Pulmonary artery endothelial cell (primary cell): ENCODE measurements at regions not wholly inside any gene's neighbourhood (a gene's known extent, or its start where the extent isn't known, plus 50 kb on each side); places are given as distances from the start of the nearest gene placed in this dataset.
"Not testable (repeated sequence)": the region's sequence is repeated elsewhere in the genome, so short reads cannot be mapped to it uniquely, and the experiment has no call there.

Experiments
- DNase-seq: peaks from one replicate; pipeline ENCODE4 v3.0.0-alpha.2; 2011; ENCODE audit warnings: low read depth, low spot score

- DNase-seq, result no peak
These were observed 906.9 kb upstream of the TMEFF2 start for GRCh38 chr2:193101591-193101990.

- DNase-seq, result no peak
These were observed 893.3 kb upstream of the TMEFF2 start for GRCh38 chr2:193088026-193088425.

- no peak for DNase-seq
These were observed 882.3 kb upstream of the TMEFF2 start for GRCh38 chr2:193076995-193077394.

GRCh38 chr2:193074933-193075332, 880.2 kb upstream of the TMEFF2 start:
- no peak for DNase-seq

GRCh38 chr2:193072647-193073046, 877.9 kb upstream of the TMEFF2 start:
- no peak for DNase-seq

GRCh38 chr2:193025556-193025955, 830.8 kb upstream of the TMEFF2 start:
- not testable (repeated sequence) for DNase-seq

GRCh38 chr2:193024791-193025190, 830.1 kb upstream of the TMEFF2 start:
- no peak for DNase-seq

GRCh38 chr2:193011870-193012269, 817.1 kb upstream of the TMEFF2 start:
- no peak for DNase-seq

- no peak for DNase-seq
These were observed 798.3 kb upstream of the TMEFF2 start for GRCh38 chr2:192993059-192993458.

GRCh38 chr2:192983173-192983572, 788.4 kb upstream of the TMEFF2 start:
- no peak for DNase-seq

- no peak for DNase-seq
These were observed 783.7 kb upstream of the TMEFF2 start for GRCh38 chr2:192978395-192978794.

- no peak for DNase-seq
These were observed 777.2 kb upstream of the TMEFF2 start for GRCh38 chr2:192971981-192972380.

GRCh38 chr2:192969055-192969454, 774.3 kb upstream of the TMEFF2 start:
- no peak for DNase-seq

GRCh38 chr2:192960945-192961344, 766.2 kb upstream of the TMEFF2 start:
- no peak for DNase-seq

GRCh38 chr2:192958615-192959014, 763.9 kb upstream of the TMEFF2 start:
- not testable (repeated sequence) for DNase-seq

GRCh38 chr2:192957425-192957824, 762.7 kb upstream of the TMEFF2 start:
- no peak for DNase-seq

GRCh38 chr2:192953116-192953515, 758.4 kb upstream of the TMEFF2 start:
- no peak for DNase-seq

GRCh38 chr2:192952245-192952644, 757.5 kb upstream of the TMEFF2 start:
- DNase-seq, result no peak

- DNase-seq, result no peak
These were observed 753.6 kb upstream of the TMEFF2 start for GRCh38 chr2:192948316-192948715.

- no peak for DNase-seq
These were observed 752.6 kb upstream of the TMEFF2 start for GRCh38 chr2:192947352-192947751.

GRCh38 chr2:192940767-192941166, 746.0 kb upstream of the TMEFF2 start:
- no peak for DNase-seq

GRCh38 chr2:192932376-192932775, 737.6 kb upstream of the TMEFF2 start:
- DNase-seq, result no peak

GRCh38 chr2:192921631-192922030, 726.9 kb upstream of the TMEFF2 start:
- DNase-seq, result not testable (repeated sequence)

GRCh38 chr2:192901446-192901845, 706.7 kb upstream of the TMEFF2 start:
- DNase-seq, result no peak
